ENCODE measurements at regions not wholly inside any gene's neighbourhood (a gene's known extent, or its start where the extent isn't known, plus 50 kb on each side); places are given as distances from the start of the nearest gene placed in this dataset.
A peak's percentile ranks its signal among the peaks of the same experiment; 100 is the strongest.

DNA sequence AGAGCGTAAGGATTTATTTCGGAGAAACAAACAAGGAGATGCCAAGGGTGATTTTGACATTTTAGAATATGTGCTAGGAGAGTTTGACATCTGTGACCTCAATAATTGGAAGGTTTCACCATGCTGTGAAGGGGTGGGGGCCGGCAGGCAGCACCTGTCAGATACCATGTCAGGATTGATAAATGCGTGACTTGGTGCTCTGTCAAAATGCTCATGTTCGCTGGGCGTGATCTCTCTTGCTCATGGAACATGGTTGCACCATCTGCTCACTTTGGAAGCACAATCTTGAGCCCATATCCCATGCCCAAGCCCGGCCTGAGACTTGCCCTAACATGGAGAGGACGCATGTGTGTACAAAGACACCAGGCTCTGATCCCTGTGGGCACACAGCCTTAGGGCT is 347.6 kb downstream of the RNF144A start:
- Histone ChIP-seq H3K9me3 (ENCODE audit: control insufficient read depth in 2 of 2, insufficient read depth in 1 of 2, low read length in 1 of 2) (no peaks in the 10 kb centered on the region), H3K27ac (ENCODE audit: low read depth in 1 of 2, low read length in 1 of 2) (no peak overlapping the region), H3K36me3 (ENCODE audit: control insufficient read depth in 2 of 2, insufficient read depth in 2 of 2, low read length in 1 of 2) (no peaks in the 10 kb centered on the region), H3K4me1 (ENCODE audit: control insufficient read depth in 2 of 2, insufficient read depth in 2 of 2, low read length in 2 of 2) (no peaks in the 10 kb centered on the region), H3K27me3 (ENCODE audit: control insufficient read depth in 2 of 2, insufficient read depth in 1 of 2, low read length in 1 of 2) (no peaks in the 10 kb centered on the region), H3K4me3 (ENCODE audit: low read length in 2 of 2) (no peak overlapping the region)
- DNase-seq (ENCODE audit: low read depth in 6 of 9, low spot score in 9 of 9): no peak
- 96% methylated on average over 8 of the region's 8 CpGs for WGBS

DNA sequence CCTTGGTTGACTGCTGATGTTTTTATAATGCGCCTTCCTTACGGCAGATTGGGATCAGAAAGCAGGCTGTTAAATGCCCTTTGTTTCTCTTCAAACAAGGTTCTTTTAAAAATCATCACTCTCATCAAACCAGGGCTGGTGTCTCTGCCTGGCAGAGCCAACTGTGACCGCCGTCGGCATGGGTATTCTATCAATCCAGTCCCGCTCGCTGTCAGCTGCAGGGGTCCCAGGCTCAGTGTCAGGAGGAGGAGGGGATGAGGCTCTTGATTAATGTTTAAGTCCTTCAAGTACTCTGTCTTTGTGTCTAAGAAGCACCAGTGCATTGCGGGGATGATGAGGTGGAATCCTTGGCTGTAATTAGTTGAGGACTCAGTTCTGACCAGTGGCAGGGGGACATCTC is 348.1 kb downstream of the RNF144A start:
- no peaks in the 10 kb centered on the region for H3K27me3 ChIP-seq (ENCODE audit: control insufficient read depth in 2 of 2, insufficient read depth in 1 of 2, low read length in 1 of 2)
- no peaks in the 10 kb centered on the region for H3K36me3 ChIP-seq (ENCODE audit: control insufficient read depth in 2 of 2, insufficient read depth in 2 of 2, low read length in 1 of 2)
- H3K9me3 ChIP-seq (ENCODE audit: control insufficient read depth in 2 of 2, insufficient read depth in 1 of 2, low read length in 1 of 2): no peaks in the 10 kb centered on the region
- DNase-seq (ENCODE audit: low read depth in 6 of 9, low spot score in 9 of 9): no peak
- H3K4me3 ChIP-seq (ENCODE audit: low read length in 2 of 2): no peak overlapping the region
- 89% methylated on average over 8 of the region's 8 CpGs for WGBS
- no peak overlapping the region for H3K27ac ChIP-seq (ENCODE audit: low read depth in 1 of 2, low read length in 1 of 2)
- H3K4me1 ChIP-seq (ENCODE audit: control insufficient read depth in 2 of 2, insufficient read depth in 2 of 2, low read length in 2 of 2): no peaks in the 10 kb centered on the region

DNA sequence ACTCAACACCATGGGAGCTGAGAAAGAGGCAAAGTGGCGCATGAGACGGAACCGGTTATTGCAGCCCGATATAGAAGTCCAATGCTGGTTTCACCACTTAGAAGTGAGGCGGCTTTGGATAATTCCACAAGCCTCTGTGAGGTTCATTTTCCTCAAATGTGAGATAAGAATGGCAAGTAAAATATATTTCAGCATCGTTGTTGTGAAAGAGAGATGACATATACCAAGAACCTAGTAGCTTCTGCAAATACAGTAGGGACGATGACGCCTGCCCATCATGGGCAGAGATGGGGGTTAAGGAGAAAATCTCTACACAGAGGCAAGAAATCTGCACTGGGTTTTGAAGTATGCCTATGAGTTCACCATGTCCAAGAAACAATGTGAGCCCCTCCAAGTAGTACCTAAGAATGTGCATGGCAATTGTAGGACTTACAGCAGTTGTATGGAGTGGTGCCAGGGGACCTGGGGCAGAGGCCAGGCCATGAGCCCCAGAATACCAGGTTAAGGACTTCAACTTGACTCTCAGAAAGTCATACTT is 352.0 kb downstream of the RNF144A start:
- no peak for DNase-seq (ENCODE audit: low read depth in 6 of 9, low spot score in 9 of 9)
- no peaks in the 10 kb centered on the region for H3K4me1 ChIP-seq (ENCODE audit: control insufficient read depth in 2 of 2, insufficient read depth in 2 of 2, low read length in 2 of 2)
- no peaks in the 10 kb centered on the region for H3K9me3 ChIP-seq (ENCODE audit: control insufficient read depth in 2 of 2, insufficient read depth in 1 of 2, low read length in 1 of 2)
- 98% methylated on average over 8 of the region's 8 CpGs for WGBS
- no peak overlapping the region for H3K4me3 ChIP-seq (ENCODE audit: low read length in 2 of 2)
- H3K36me3 ChIP-seq (ENCODE audit: control insufficient read depth in 2 of 2, insufficient read depth in 2 of 2, low read length in 1 of 2): no peaks in the 10 kb centered on the region
- H3K27me3 ChIP-seq (ENCODE audit: control insufficient read depth in 2 of 2, insufficient read depth in 1 of 2, low read length in 1 of 2): no peaks in the 10 kb centered on the region
- H3K27ac ChIP-seq (ENCODE audit: low read depth in 1 of 2, low read length in 1 of 2): no peak overlapping the region

DNA sequence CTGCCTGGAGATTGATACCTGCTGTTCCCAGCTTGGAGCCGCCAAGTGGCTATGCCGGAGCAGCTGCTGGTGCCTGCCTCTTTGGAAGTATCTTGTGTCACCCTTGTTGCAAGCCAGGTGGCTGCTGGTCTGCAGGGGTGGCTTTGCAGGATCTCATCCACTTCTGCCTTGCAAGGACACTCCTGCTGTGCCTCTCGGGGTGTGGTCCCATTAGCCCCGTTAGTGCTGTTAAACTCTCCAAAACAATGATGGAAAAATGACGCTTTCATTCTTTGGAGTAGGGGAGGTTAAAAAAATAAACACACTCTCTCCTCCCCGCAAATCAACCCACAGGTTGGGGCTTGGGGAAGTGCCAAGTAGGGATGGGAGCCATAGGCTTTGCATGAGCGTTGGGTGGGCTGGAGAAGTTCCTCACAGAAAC is 352.8 kb downstream of the RNF144A start:
- no peaks in the 10 kb centered on the region for H3K36me3 ChIP-seq (ENCODE audit: control insufficient read depth in 2 of 2, insufficient read depth in 2 of 2, low read length in 1 of 2)
- H3K4me1 ChIP-seq (ENCODE audit: control insufficient read depth in 2 of 2, insufficient read depth in 2 of 2, low read length in 2 of 2): no peaks in the 10 kb centered on the region
- no peaks in the 10 kb centered on the region for H3K27me3 ChIP-seq (ENCODE audit: control insufficient read depth in 2 of 2, insufficient read depth in 1 of 2, low read length in 1 of 2)
- H3K27ac ChIP-seq (ENCODE audit: low read depth in 1 of 2, low read length in 1 of 2): no peak overlapping the region
- H3K9me3 ChIP-seq (ENCODE audit: control insufficient read depth in 2 of 2, insufficient read depth in 1 of 2, low read length in 1 of 2): no peaks in the 10 kb centered on the region
- 94% methylated on average over 7 of the region's 7 CpGs for WGBS
- H3K4me3 ChIP-seq (ENCODE audit: low read length in 2 of 2): no peak overlapping the region
- DNase-seq (ENCODE audit: low read depth in 6 of 9, low spot score in 9 of 9): no peak

DNA sequence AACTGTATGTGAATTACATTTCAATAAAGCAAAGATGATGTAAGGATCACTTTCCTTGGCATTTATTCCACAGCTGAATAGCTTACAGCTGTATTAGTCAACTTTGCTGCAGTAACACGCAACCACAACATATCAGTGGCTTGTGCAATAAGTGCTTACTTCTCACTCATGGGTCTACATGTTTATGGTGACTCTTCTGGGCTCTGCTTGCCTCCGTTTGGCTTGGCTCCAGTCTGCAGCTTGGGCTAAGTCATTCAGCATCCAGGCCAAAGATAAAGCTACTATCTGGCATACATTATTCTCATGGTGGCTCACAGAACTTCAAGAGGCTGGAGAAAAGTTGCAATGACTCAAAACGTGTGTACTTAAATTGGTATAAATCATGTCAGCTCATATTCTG is 355.0 kb downstream of the RNF144A start:
- no peak for DNase-seq (ENCODE audit: low read depth in 6 of 9, low spot score in 9 of 9)
- no peak overlapping the region for H3K27ac ChIP-seq (ENCODE audit: low read depth in 1 of 2, low read length in 1 of 2)
- H3K9me3 ChIP-seq (ENCODE audit: control insufficient read depth in 2 of 2, insufficient read depth in 1 of 2, low read length in 1 of 2): no peaks in the 10 kb centered on the region
- no peaks in the 10 kb centered on the region for H3K27me3 ChIP-seq (ENCODE audit: control insufficient read depth in 2 of 2, insufficient read depth in 1 of 2, low read length in 1 of 2)
- no peak overlapping the region for H3K4me3 ChIP-seq (ENCODE audit: low read length in 2 of 2)
- H3K4me1 ChIP-seq (ENCODE audit: control insufficient read depth in 2 of 2, insufficient read depth in 2 of 2, low read length in 2 of 2): no peaks in the 10 kb centered on the region
- WGBS: 92% methylated on average over 3 of the region's 3 CpGs
- H3K36me3 ChIP-seq (ENCODE audit: control insufficient read depth in 2 of 2, insufficient read depth in 2 of 2, low read length in 1 of 2): no peaks in the 10 kb centered on the region

DNA sequence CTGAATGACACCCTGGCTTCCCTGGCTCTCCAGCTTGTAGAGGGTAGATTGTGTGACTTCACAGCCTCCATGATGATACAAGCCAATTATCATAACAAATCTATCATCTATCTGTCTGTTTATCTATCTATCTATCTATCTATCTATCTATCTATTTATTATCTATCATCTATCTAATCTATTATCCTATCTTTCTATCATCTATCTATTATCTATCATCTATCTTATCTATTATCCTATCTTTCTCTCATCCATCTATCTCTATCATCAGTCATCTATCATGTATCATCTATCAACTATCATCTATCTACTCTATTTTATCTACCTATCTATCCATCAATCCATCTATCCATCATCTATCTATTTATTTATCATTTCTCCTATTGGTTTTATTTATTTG is 361.8 kb downstream of the RNF144A start:
- H3K27ac ChIP-seq (ENCODE audit: low read depth in 1 of 2, low read length in 1 of 2): no peak overlapping the region
- H3K27me3 ChIP-seq (ENCODE audit: control insufficient read depth in 2 of 2, insufficient read depth in 1 of 2, low read length in 1 of 2): no peaks in the 10 kb centered on the region
- H3K4me3 ChIP-seq (ENCODE audit: low read length in 2 of 2): no peak overlapping the region
- H3K4me1 ChIP-seq (ENCODE audit: control insufficient read depth in 2 of 2, insufficient read depth in 2 of 2, low read length in 2 of 2): peaks cover 0 to 12% of the 10 kb centered on the region in 2 donors
- H3K36me3 ChIP-seq (ENCODE audit: control insufficient read depth in 2 of 2, insufficient read depth in 2 of 2, low read length in 1 of 2): no peaks in the 10 kb centered on the region
- H3K9me3 ChIP-seq (ENCODE audit: control insufficient read depth in 2 of 2, insufficient read depth in 1 of 2, low read length in 1 of 2): no peaks in the 10 kb centered on the region
- DNase-seq (ENCODE audit: low read depth in 6 of 9, low spot score in 9 of 9): no peak

DNA sequence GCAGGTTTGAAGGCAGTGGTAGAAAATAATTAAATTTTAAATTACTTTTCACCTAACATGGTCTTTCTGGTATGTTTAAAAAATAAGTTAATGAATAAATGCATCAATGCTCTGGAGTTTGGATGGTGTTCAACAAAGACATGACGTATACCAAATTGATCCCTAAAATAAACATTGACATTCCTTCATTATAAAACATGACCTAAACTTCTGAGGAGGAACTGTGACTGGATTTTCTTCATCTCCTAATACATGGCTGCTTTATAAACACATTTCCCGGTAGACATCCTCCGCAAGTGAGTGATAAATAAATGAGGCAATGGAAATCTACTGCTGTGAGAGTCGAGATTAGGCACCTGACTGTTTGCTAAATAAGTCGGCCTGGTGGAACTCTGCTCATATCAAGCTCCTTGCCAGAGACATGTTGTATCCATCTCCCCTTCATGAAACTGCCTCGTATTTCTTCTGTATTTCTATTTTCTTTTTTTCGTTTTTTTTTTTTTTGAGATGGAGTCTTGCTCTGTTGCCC is 362.3 kb downstream of the RNF144A start:
- 96% methylated on average over 7 of the region's 7 CpGs for WGBS
- Histone ChIP-seq H3K9me3 (ENCODE audit: control insufficient read depth in 2 of 2, insufficient read depth in 1 of 2, low read length in 1 of 2) (no peaks in the 10 kb centered on the region), H3K4me3 (ENCODE audit: low read length in 2 of 2) (no peak overlapping the region), H3K27ac (ENCODE audit: low read depth in 1 of 2, low read length in 1 of 2) (no peak overlapping the region), H3K4me1 (ENCODE audit: control insufficient read depth in 2 of 2, insufficient read depth in 2 of 2, low read length in 2 of 2) (peaks cover 0 to 12% of the 10 kb centered on the region in 2 donors), H3K36me3 (ENCODE audit: control insufficient read depth in 2 of 2, insufficient read depth in 2 of 2, low read length in 1 of 2) (no peaks in the 10 kb centered on the region), H3K27me3 (ENCODE audit: control insufficient read depth in 2 of 2, insufficient read depth in 1 of 2, low read length in 1 of 2) (no peaks in the 10 kb centered on the region)
- no peak for DNase-seq (ENCODE audit: low read depth in 6 of 9, low spot score in 9 of 9)

DNA sequence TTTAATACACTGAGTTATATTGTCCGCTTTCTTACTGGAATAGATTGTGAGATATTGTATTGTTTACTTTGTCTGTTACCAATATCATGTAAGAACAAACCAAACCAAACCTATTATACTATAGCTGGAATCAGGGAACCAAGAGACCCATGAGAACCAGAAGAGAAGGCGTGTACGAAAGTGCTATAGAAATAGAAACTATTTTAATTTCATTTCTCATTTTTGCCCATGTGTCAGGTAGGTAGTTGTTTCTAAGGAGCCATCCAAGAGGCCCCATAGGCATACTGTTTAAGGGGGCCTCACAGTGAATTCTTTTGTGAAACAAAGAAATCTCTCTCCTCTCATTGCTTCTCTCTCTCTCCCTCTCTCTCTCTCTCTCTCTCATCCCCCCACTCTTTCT is 363.6 kb downstream of the RNF144A start:
- Histone ChIP-seq H3K36me3 (ENCODE audit: control insufficient read depth in 2 of 2, insufficient read depth in 2 of 2, low read length in 1 of 2) (no peaks in the 10 kb centered on the region), H3K4me1 (ENCODE audit: control insufficient read depth in 2 of 2, insufficient read depth in 2 of 2, low read length in 2 of 2) (peaks cover 0 to 12% of the 10 kb centered on the region in 2 donors), H3K9me3 (ENCODE audit: control insufficient read depth in 2 of 2, insufficient read depth in 1 of 2, low read length in 1 of 2) (no peaks in the 10 kb centered on the region), H3K27me3 (ENCODE audit: control insufficient read depth in 2 of 2, insufficient read depth in 1 of 2, low read length in 1 of 2) (no peaks in the 10 kb centered on the region), H3K4me3 (ENCODE audit: low read length in 2 of 2) (no peak overlapping the region), H3K27ac (ENCODE audit: low read depth in 1 of 2, low read length in 1 of 2) (no peak overlapping the region)
- 96% methylated on average over 3 of the region's 3 CpGs for WGBS
- DNase-seq (ENCODE audit: low read depth in 6 of 9, low spot score in 9 of 9): no peak

DNA sequence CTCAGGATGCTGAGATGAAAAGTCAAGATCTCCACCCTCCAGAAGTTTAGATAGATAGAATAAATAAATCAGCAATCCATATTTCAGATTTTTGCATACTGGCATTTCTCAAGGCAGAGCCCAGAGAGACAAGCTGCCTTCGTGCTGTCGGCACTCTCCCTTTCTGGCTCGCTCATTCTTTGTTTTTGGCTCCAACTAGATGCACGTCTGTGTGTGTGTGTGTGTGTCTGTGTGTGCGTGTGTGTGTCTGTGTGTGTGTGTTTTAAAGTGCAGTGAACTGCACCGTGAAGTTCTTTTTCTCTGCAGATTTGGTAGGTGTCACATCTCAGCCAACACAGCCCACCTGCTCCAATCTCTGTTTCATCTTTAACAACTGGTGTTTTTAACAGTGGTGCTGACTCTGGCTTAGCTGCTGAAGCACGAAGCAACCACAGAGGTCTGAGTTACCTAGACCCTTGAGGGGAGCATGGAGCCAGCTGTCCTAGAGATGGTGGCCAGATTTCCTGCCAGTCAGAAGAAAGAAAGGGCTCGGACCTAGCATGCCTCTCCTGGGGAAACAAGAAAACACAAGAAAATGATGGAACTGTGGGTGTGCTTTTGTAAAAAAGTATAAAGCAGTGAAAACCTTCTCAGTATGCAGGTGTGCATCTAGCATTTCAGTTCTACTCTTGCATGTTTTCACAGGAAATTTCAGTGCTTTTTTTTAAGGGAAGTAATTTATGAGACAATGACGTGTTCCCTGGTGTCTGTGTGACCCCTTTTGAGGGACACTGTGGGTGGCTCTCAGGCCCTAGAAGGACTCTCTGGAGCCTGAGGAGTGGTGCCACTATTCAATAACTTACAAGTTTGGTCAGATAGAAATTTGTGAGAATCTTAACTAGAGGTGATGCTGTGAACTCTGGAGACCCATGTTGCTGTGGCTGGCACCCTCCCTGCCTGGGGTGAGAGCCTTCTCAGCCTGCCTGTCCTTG is 364.3 kb downstream of the RNF144A start:
- H3K36me3 ChIP-seq (ENCODE audit: control insufficient read depth in 2 of 2, insufficient read depth in 2 of 2, low read length in 1 of 2): no peaks in the 10 kb centered on the region
- H3K9me3 ChIP-seq (ENCODE audit: control insufficient read depth in 2 of 2, insufficient read depth in 1 of 2, low read length in 1 of 2): no peaks in the 10 kb centered on the region
- H3K4me3 ChIP-seq (ENCODE audit: low read length in 2 of 2): no peak overlapping the region
- no peaks in the 10 kb centered on the region for H3K27me3 ChIP-seq (ENCODE audit: control insufficient read depth in 2 of 2, insufficient read depth in 1 of 2, low read length in 1 of 2)
- H3K27ac ChIP-seq (ENCODE audit: low read depth in 1 of 2, low read length in 1 of 2): no peak overlapping the region
- peaks cover 0 to 12% of the 10 kb centered on the region in 2 donors for H3K4me1 ChIP-seq (ENCODE audit: control insufficient read depth in 2 of 2, insufficient read depth in 2 of 2, low read length in 2 of 2)
- DNase-seq (ENCODE audit: low read depth in 6 of 9, low spot score in 9 of 9): peak in 2 of 9 donors; percentile 12 to 18
- WGBS: 75% methylated on average over 9 of the region's 9 CpGs
